MV-4-11 (cell line): ENCODE measurements at regions not wholly inside any gene's neighbourhood (a gene's known extent, or its start where the extent isn't known, plus 50 kb on each side); places are given as distances from the start of the nearest gene placed in this dataset.
"Not testable (repeated sequence)": the region's sequence is repeated elsewhere in the genome, so short reads cannot be mapped to it uniquely, and the experiment has no call there.

ENCODE experiments used
- DNase-seq: peaks from one replicate; lab custom pipeline; 2025; lab: John Stamatoyannopoulos, UW

GRCh38 chr12:34097213-34097612 is 74.9 kb downstream of the ALG10 start:
- peak; percentile 66 for DNase-seq

- no peak for DNase-seq
Measured at GRCh38 chr12:34105392-34105933, 83.2 kb downstream of the ALG10 start.

GRCh38 chr12:34106172-34106571 is 83.9 kb downstream of the ALG10 start:
- no peak for DNase-seq

GRCh38 chr12:34107016-34107415 is 84.7 kb downstream of the ALG10 start:
- DNase-seq: no peak

- no peak for DNase-seq
Measured at GRCh38 chr12:34107781-34108404, 85.6 kb downstream of the ALG10 start.

- no peak for DNase-seq
Measured at GRCh38 chr12:34108405-34108803, 86.1 kb downstream of the ALG10 start.

GRCh38 chr12:34108967-34109366 is 86.7 kb downstream of the ALG10 start:
- DNase-seq: no peak

GRCh38 chr12:34109390-34109789 is 87.1 kb downstream of the ALG10 start:
- no peak for DNase-seq

- DNase-seq: not testable (repeated sequence)
Measured at GRCh38 chr12:34109909-34110531, 87.7 kb downstream of the ALG10 start.

GRCh38 chr12:34119366-34119765 is 97.1 kb downstream of the ALG10 start:
- no peak for DNase-seq

GRCh38 chr12:34121360-34121759 is 99.1 kb downstream of the ALG10 start:
- DNase-seq: no peak

- peak; percentile 70 for DNase-seq
Measured at GRCh38 chr12:34123092-34123491, 100.8 kb downstream of the ALG10 start.

- DNase-seq: no peak
Measured at GRCh38 chr12:34124608-34125007, 102.3 kb downstream of the ALG10 start.

- peak; percentile 55 for DNase-seq
Measured at GRCh38 chr12:34126239-34126641, 103.9 kb downstream of the ALG10 start.

- peak; percentile 83 for DNase-seq
Measured at GRCh38 chr12:34126805-34127204, 104.5 kb downstream of the ALG10 start.

- peak; percentile 88 for DNase-seq
Measured at GRCh38 chr12:34127379-34127778, 105.1 kb downstream of the ALG10 start.

GRCh38 chr12:34142430-34142829 is 120.1 kb downstream of the ALG10 start:
- no peak for DNase-seq

- DNase-seq: no peak
Measured at GRCh38 chr12:34151019-34151418, 128.7 kb downstream of the ALG10 start.

- no peak for DNase-seq
Measured at GRCh38 chr12:34163443-34163842, 141.1 kb downstream of the ALG10 start.

- DNase-seq: no peak
Measured at GRCh38 chr12:34166427-34167060, 144.2 kb downstream of the ALG10 start.

GRCh38 chr12:34168507-34168906 is 146.2 kb downstream of the ALG10 start:
- not testable (repeated sequence) for DNase-seq

- DNase-seq: peak; percentile 66
Measured at GRCh38 chr12:34186492-34186891, 164.2 kb downstream of the ALG10 start.

- DNase-seq: no peak
Measured at GRCh38 chr12:34188974-34189373, 166.7 kb downstream of the ALG10 start.
